ENCODE measurements at regions not wholly inside any gene's neighbourhood (a gene's known extent, or its start where the extent isn't known, plus 50 kb on each side); places are given as distances from the start of the nearest gene placed in this dataset.

DNA sequence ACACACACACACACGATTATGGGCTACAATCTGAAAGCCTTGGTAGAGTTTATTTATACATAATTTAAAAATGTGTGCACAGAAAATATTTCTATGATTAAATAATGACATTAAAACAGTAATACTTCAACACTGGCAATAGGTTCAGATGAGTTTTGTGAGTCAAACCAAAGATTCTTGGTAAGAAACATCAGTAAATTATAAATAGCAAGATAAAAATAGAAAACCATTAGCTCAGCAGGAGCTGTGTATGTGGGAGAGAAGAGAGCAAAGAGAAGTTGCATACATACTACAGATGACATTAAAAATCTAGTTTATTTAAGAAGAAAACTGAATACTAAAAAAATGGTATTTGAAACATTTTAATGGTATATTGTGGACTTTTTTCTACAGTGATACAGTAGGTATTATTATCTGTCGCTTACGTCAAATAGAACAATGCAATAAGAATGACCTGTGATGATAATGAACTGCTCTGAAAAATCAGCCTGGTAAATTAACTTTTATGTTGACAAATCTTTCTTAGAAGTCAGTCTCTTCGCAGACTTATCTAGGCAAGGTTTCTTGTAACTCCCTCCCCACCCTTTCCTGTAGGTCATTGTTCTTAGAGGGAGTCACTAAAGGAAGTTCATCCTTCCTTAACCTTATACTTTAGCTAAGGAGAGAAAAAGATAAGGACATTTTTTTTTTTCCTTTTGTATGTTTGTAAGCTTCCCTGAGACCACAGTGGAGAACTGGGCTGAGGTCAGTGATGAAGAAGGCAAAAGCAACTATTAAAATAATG is 149.3 kb downstream of the GJA1 start:
- TF ChIP-seq, protein P1, sequence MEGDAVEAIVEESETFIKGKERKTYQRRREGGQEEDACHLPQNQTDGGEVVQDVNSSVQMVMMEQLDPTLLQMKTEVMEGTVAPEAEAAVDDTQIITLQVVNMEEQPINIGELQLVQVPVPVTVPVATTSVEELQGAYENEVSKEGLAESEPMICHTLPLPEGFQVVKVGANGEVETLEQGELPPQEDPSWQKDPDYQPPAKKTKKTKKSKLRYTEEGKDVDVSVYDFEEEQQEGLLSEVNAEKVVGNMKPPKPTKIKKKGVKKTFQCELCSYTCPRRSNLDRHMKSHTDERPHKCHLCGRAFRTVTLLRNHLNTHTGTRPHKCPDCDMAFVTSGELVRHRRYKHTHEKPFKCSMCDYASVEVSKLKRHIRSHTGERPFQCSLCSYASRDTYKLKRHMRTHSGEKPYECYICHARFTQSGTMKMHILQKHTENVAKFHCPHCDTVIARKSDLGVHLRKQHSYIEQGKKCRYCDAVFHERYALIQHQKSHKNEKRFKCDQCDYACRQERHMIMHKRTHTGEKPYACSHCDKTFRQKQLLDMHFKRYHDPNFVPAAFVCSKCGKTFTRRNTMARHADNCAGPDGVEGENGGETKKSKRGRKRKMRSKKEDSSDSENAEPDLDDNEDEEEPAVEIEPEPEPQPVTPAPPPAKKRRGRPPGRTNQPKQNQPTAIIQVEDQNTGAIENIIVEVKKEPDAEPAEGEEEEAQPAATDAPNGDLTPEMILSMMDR (conservative IDR thresholded peaks at IDR 0.05; ENCODE audit: low read length) = no peak
- no peak for TF ChIP-seq EZH2phosphoT487 (IDR thresholded peaks at IDR 0.05; ENCODE audit: borderline replicate concordance)

Measured in Loucy (cell line).